ENCODE measurements at regions not wholly inside any gene's neighbourhood (a gene's known extent, or its start where the extent isn't known, plus 50 kb on each side); places are given as distances from the start of the nearest gene placed in this dataset.

GRCh38 chr6:104187616-104188015 is 672.1 kb downstream of the HACE1 start:
- no peak for DNase-seq
- Histone ChIP-seq H3K9me3 (ENCODE audit: control insufficient read depth, low read depth, low read length) (no peaks in the 10 kb centered on the region), H3K27me3 (ENCODE audit: control insufficient read depth, insufficient read depth, low read length) (no peaks in the 10 kb centered on the region), H3K27ac (ENCODE audit: low read length) (no peak overlapping the region), H3K4me3 (ENCODE audit: low read length) (no peak overlapping the region), H3K4me1 (ENCODE audit: control insufficient read depth, insufficient read depth, low read length) (no peaks in the 10 kb centered on the region), H3K36me3 (ENCODE audit: control insufficient read depth, insufficient read depth, low read length) (no peaks in the 10 kb centered on the region)

DNA sequence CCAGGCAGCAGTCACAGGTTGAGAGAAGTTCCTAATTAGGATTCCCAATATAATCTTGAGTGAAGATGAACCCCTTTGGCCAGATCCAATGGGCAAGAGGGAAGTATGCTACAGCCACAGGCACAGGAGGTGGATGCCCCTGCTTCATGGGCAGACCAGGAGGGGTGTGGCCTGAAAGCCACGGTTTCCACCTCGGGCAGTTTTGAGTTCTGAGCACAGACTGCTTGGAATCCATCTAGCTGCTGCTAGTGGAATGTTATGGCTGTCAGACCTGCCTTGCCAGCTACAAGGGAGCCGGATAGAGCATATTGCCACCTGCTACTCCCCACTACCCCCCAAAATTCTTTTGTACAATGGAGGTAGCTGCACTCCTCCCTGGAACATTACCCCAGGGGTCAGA is 672.9 kb downstream of the HACE1 start:
- WGBS (ENCODE audit: insufficient coverage, low lambda C conversion rate) = no CpG with 5 or more reads among the region's 3 CpGs
- H3K36me3 ChIP-seq (ENCODE audit: control insufficient read depth, insufficient read depth, low read length) = no peaks in the 10 kb centered on the region

GRCh38 chr6:104183816-104184435 is 675.8 kb downstream of the HACE1 start:
- no peak overlapping the region for H3K4me3 ChIP-seq (ENCODE audit: low read length)
- no peaks in the 10 kb centered on the region for H3K4me1 ChIP-seq (ENCODE audit: control insufficient read depth, insufficient read depth, low read length)
- no peaks in the 10 kb centered on the region for H3K36me3 ChIP-seq (ENCODE audit: control insufficient read depth, insufficient read depth, low read length)
- no peak for DNase-seq
- no CpG with 5 or more reads among the region's 3 CpGs for WGBS (ENCODE audit: insufficient coverage, low lambda C conversion rate)
- no peak overlapping the region for H3K27ac ChIP-seq (ENCODE audit: low read length)
- H3K9me3 ChIP-seq (ENCODE audit: control insufficient read depth, low read depth, low read length) = no peaks in the 10 kb centered on the region
- H3K27me3 ChIP-seq (ENCODE audit: control insufficient read depth, insufficient read depth, low read length) = no peaks in the 10 kb centered on the region

More for the DNA sequence above, 672.9 kb downstream of the HACE1 start:
- Histone ChIP-seq H3K9me3 (ENCODE audit: control insufficient read depth, low read depth, low read length) (no peaks in the 10 kb centered on the region), H3K4me1 (ENCODE audit: control insufficient read depth, insufficient read depth, low read length) (no peaks in the 10 kb centered on the region), H3K27ac (ENCODE audit: low read length) (no peak overlapping the region), H3K4me3 (ENCODE audit: low read length) (no peak overlapping the region), H3K27me3 (ENCODE audit: control insufficient read depth, insufficient read depth, low read length) (no peaks in the 10 kb centered on the region)
- no peak for DNase-seq

- Histone ChIP-seq H3K4me1 (ENCODE audit: control insufficient read depth, insufficient read depth, low read length) (no peaks in the 10 kb centered on the region), H3K4me3 (ENCODE audit: low read length) (no peak overlapping the region), H3K27me3 (ENCODE audit: control insufficient read depth, insufficient read depth, low read length) (no peaks in the 10 kb centered on the region), H3K9me3 (ENCODE audit: control insufficient read depth, low read depth, low read length) (no peaks in the 10 kb centered on the region), H3K27ac (ENCODE audit: low read length) (no peak overlapping the region), H3K36me3 (ENCODE audit: control insufficient read depth, insufficient read depth, low read length) (no peaks in the 10 kb centered on the region)
- DNase-seq = no peak
- WGBS (ENCODE audit: insufficient coverage, low lambda C conversion rate) = 90% methylated on average over 2 of the region's 2 CpGs
These were observed 676.9 kb downstream of the HACE1 start for GRCh38 chr6:104182811-104183210.

DNA sequence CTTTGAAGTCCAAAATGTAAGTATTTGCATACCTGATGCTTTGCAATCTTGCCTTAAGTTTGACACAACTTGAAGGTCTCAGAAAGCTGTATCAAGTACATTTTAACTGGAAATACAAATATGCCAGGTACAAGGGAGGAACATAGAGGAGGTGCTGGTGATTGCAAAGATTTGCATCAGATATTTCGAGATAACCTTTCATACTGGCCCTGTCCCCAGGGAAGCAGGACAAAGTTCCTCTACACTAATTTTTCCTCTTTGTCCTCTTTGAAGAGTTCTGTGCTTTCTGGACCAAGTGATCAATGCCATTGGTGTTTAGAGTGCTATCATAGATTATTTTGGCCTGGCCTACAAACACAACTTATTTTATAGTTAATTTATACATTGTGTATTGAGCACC is 686.1 kb downstream of the HACE1 start:
- no peaks in the 10 kb centered on the region for H3K4me1 ChIP-seq (ENCODE audit: control insufficient read depth, insufficient read depth, low read length)
- no peaks in the 10 kb centered on the region for H3K36me3 ChIP-seq (ENCODE audit: control insufficient read depth, insufficient read depth, low read length)
- no peak overlapping the region for H3K27ac ChIP-seq (ENCODE audit: low read length)
- no peaks in the 10 kb centered on the region for H3K9me3 ChIP-seq (ENCODE audit: control insufficient read depth, low read depth, low read length)
- DNase-seq = no peak
- no CpG with 5 or more reads among the region's 1 CpG for WGBS (ENCODE audit: insufficient coverage, low lambda C conversion rate)
- H3K27me3 ChIP-seq (ENCODE audit: control insufficient read depth, insufficient read depth, low read length) = no peaks in the 10 kb centered on the region
- H3K4me3 ChIP-seq (ENCODE audit: low read length) = no peak overlapping the region

- Histone ChIP-seq H3K36me3 (ENCODE audit: control insufficient read depth, insufficient read depth, low read length) (no peaks in the 10 kb centered on the region), H3K27ac (ENCODE audit: low read length) (no peak overlapping the region), H3K4me1 (ENCODE audit: control insufficient read depth, insufficient read depth, low read length) (no peaks in the 10 kb centered on the region), H3K27me3 (ENCODE audit: control insufficient read depth, insufficient read depth, low read length) (no peaks in the 10 kb centered on the region), H3K9me3 (ENCODE audit: control insufficient read depth, low read depth, low read length) (no peaks in the 10 kb centered on the region), H3K4me3 (ENCODE audit: low read length) (no peak overlapping the region)
- DNase-seq = no peak
- WGBS (ENCODE audit: insufficient coverage, low lambda C conversion rate) = no CpG with 5 or more reads among the region's 2 CpGs
These were observed 689.3 kb downstream of the HACE1 start for GRCh38 chr6:104170401-104170800.

DNA sequence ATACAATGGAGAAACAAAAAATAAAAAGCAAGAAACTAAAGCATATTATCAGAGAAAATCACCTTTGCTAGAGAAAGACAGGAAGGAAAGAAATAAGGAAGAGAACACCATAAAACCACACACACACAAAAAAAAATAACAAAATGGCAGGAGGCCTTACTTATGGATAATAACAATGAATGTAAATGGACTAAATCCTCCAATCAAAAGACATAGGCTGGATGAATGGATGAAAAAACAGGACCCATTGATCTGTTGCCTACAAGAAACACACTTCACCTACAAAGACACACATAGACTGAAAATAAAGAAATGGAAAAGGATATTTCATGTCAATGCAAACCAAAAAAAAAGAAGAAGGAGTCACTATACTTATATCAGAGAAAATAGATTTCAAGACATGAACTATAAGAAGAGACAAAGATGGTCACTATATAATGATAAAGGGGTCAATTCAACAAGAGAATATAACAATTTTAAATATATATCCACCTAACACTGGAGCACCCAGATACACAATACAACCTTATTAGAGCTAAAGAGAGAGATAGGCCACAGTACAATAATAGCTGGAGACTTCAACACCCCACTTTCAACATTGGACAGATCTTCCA is 693.6 kb downstream of the HACE1 start:
- Histone ChIP-seq H3K4me3 (ENCODE audit: low read length) (no peak overlapping the region), H3K27ac (ENCODE audit: low read length) (no peak overlapping the region), H3K36me3 (ENCODE audit: control insufficient read depth, insufficient read depth, low read length) (no peaks in the 10 kb centered on the region), H3K27me3 (ENCODE audit: control insufficient read depth, insufficient read depth, low read length) (no peaks in the 10 kb centered on the region), H3K4me1 (ENCODE audit: control insufficient read depth, insufficient read depth, low read length) (no peaks in the 10 kb centered on the region), H3K9me3 (ENCODE audit: control insufficient read depth, low read depth, low read length) (no peaks in the 10 kb centered on the region)
- DNase-seq = no peak

GRCh38 chr6:104162036-104162669 is 697.6 kb downstream of the HACE1 start:
- Histone ChIP-seq H3K9me3 (ENCODE audit: control insufficient read depth, low read depth, low read length) (no peaks in the 10 kb centered on the region), H3K27me3 (ENCODE audit: control insufficient read depth, insufficient read depth, low read length) (no peaks in the 10 kb centered on the region), H3K36me3 (ENCODE audit: control insufficient read depth, insufficient read depth, low read length) (no peaks in the 10 kb centered on the region), H3K4me1 (ENCODE audit: control insufficient read depth, insufficient read depth, low read length) (no peaks in the 10 kb centered on the region), H3K27ac (ENCODE audit: low read length) (no peak overlapping the region), H3K4me3 (ENCODE audit: low read length) (no peak overlapping the region)
- DNase-seq = no peak
- WGBS (ENCODE audit: insufficient coverage, low lambda C conversion rate) = no CpG with 5 or more reads among the region's 5 CpGs

DNA sequence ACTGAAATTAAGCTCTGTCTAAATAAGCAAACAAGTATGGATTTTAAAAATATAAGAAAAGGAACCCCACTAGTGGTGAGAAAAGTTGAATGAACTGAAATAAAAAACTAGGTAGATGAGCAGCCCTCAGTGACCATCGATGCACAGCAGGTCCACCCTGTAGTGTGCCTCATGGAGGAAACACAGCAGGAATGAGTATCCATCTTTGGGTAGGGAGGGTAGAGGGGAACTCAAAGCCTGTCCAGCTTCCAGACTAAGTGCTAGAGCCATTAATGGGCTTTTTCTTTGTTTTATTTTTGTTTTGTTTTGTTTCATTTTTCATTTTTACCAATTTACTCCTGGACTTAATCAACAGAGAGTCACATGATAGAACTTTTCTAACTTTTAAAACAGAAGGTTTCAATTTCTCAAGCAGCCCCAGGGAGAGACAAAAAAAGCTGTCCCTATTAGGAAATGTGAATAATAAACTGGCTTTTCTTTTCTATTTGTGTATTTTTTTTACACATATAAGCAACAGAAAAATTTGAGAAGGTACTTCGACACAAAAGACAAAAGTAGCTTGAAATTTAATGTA is 700.6 kb downstream of the HACE1 start:
- no peak overlapping the region for H3K27ac ChIP-seq (ENCODE audit: low read length)
- no peaks in the 10 kb centered on the region for H3K36me3 ChIP-seq (ENCODE audit: control insufficient read depth, insufficient read depth, low read length)
- no peak for DNase-seq
- no peaks in the 10 kb centered on the region for H3K4me1 ChIP-seq (ENCODE audit: control insufficient read depth, insufficient read depth, low read length)
- no peaks in the 10 kb centered on the region for H3K9me3 ChIP-seq (ENCODE audit: control insufficient read depth, low read depth, low read length)
- no peaks in the 10 kb centered on the region for H3K27me3 ChIP-seq (ENCODE audit: control insufficient read depth, insufficient read depth, low read length)
- 92% methylated on average over 1 of the region's 2 CpGs for WGBS (ENCODE audit: insufficient coverage, low lambda C conversion rate)
- no peak overlapping the region for H3K4me3 ChIP-seq (ENCODE audit: low read length)

GRCh38 chr6:104143757-104144156 is 716.0 kb downstream of the HACE1 start:
- Histone ChIP-seq H3K4me1 (ENCODE audit: control insufficient read depth, insufficient read depth, low read length) (no peaks in the 10 kb centered on the region), H3K27me3 (ENCODE audit: control insufficient read depth, insufficient read depth, low read length) (no peaks in the 10 kb centered on the region), H3K36me3 (ENCODE audit: control insufficient read depth, insufficient read depth, low read length) (no peaks in the 10 kb centered on the region), H3K9me3 (ENCODE audit: control insufficient read depth, low read depth, low read length) (no peaks in the 10 kb centered on the region), H3K4me3 (ENCODE audit: low read length) (no peak overlapping the region), H3K27ac (ENCODE audit: low read length) (no peak overlapping the region)
- whole genome bisulfite sequencing (ENCODE audit: insufficient coverage, low lambda C conversion rate) = no CpG with 5 or more reads among the region's 3 CpGs
- DNase-seq = no peak

Data from large intestine (tissue), 3 donors.